GM19455 (cell line): ENCODE measurements at regions not wholly inside any gene's neighbourhood (a gene's known extent, or its start where the extent isn't known, plus 50 kb on each side); places are given as distances from the start of the nearest gene placed in this dataset.
A peak's percentile ranks its signal among the peaks of the same experiment; 100 is the strongest.
"Not testable (repeated sequence)": the region's sequence is repeated elsewhere in the genome, so short reads cannot be mapped to it uniquely, and the experiment has no call there.

Experiments
- ATAC-seq: cut with Tn5 transposase; IDR thresholded peaks from one replicate; pipeline ENCODE4 v1.9.1; 2021; ENCODE audit not compliant: unreplicated experiment

- no peak for ATAC-seq
Measured at GRCh38 chr12:94916663-94917062, 86.8 kb downstream of the NDUFA12 start.

- no peak for ATAC-seq
Measured at GRCh38 chr12:94909663-94910062, 93.8 kb downstream of the NDUFA12 start.

GRCh38 chr12:94905749-94906148 lies 97.7 kb downstream of the NDUFA12 start:
- ATAC-seq: not testable (repeated sequence)

- no peak for ATAC-seq
Measured at GRCh38 chr12:94900496-94900895, 103.0 kb downstream of the NDUFA12 start.

- ATAC-seq: no peak
Measured at GRCh38 chr12:94898388-94898787, 105.1 kb downstream of the NDUFA12 start.

- no peak for ATAC-seq
Measured at GRCh38 chr12:94892544-94893267, 110.8 kb downstream of the NDUFA12 start.

- ATAC-seq: no peak
Measured at GRCh38 chr12:94889445-94890210, 113.9 kb downstream of the NDUFA12 start.

GRCh38 chr12:94879542-94879941 lies 124.0 kb downstream of the NDUFA12 start:
- ATAC-seq: no peak

GRCh38 chr12:94875525-94875924 lies 128.0 kb downstream of the NDUFA12 start:
- no peak for ATAC-seq

- no peak for ATAC-seq
Measured at GRCh38 chr12:94874518-94875302, 128.8 kb downstream of the NDUFA12 start.

- peak; percentile 24 for ATAC-seq
Measured at GRCh38 chr12:94873734-94874517, 129.6 kb downstream of the NDUFA12 start.

GRCh38 chr12:94872971-94873733 lies 130.3 kb downstream of the NDUFA12 start:
- peak; percentile 81 for ATAC-seq

- ATAC-seq: peak; percentile 1
Measured at GRCh38 chr12:94872671-94872970, 130.9 kb downstream of the NDUFA12 start.

- ATAC-seq: no peak
Measured at GRCh38 chr12:94872007-94872653, 131.4 kb downstream of the NDUFA12 start.

- no peak for ATAC-seq
Measured at GRCh38 chr12:94870511-94870910, 133.0 kb downstream of the NDUFA12 start.

- ATAC-seq: no peak
Measured at GRCh38 chr12:94868161-94868560, 135.3 kb downstream of the NDUFA12 start.

- no peak for ATAC-seq
Measured at GRCh38 chr12:94867066-94867855, 136.2 kb downstream of the NDUFA12 start.

GRCh38 chr12:94864987-94865386 lies 138.5 kb downstream of the NDUFA12 start:
- no peak for ATAC-seq
